Panc1 (cell line): ENCODE measurements at regions not wholly inside any gene's neighbourhood (a gene's known extent, or its start where the extent isn't known, plus 50 kb on each side); places are given as distances from the start of the nearest gene placed in this dataset.

Experiments used
- ATAC-seq: fragments of 200-7000 bp; cut with Tn5 transposase; 2 replicates; pipeline ENCODE4 v1.9.1; 2020; ENCODE audit warnings: mild to moderate bottlenecking, moderate library complexity
- BruUV-seq: library from RNA; stranded (reverse); fragments of 400-500 nt; replicated peaks from 2 replicates; lab custom pipeline; 2021; lab: Mats Ljungman, UMichigan
- CTCF ChIA-PET: fragments of 300-600 bp; sonication (Branson Sonifier 250); formaldehyde crosslinking; loops from one replicate; lab custom pipeline; 2022; ENCODE audit warnings: antibody characterized with exemption; lab: Charles Lee
- POLR2A ChIA-PET: fragments of 300-600 bp; sonication (Branson Sonifier 250); formaldehyde crosslinking; loops from one replicate; lab custom pipeline; 2022; ENCODE audit warnings: antibody characterized with exemption; lab: Charles Lee
- DNase-seq: peaks from one replicate; pipeline ENCODE4 v3.0.0-alpha.2; 2010; ENCODE audit warnings: low read depth, low spot score
- H3K27ac ChIP-seq: 2 replicates; pipeline ENCODE4 v1.5.1; 2011; ENCODE audit warnings: mild to moderate bottlenecking, low read length, inconsistent platforms
- H3K27me3 ChIP-seq: fragments of 200-500 bp; sonication (Bioruptor generic); 2 replicates; pipeline ENCODE4 v1.6.0; 2014; ENCODE audit warnings: low read length, inconsistent platforms; ENCODE audit not compliant: control insufficient read depth, insufficient read depth
- H3K36me3 ChIP-seq: fragments of 200-500 bp; sonication (Bioruptor generic); 2 replicates; pipeline ENCODE4 v1.5.1; 2014; ENCODE audit warnings: inconsistent platforms, mild to moderate bottlenecking, low read length, moderate library complexity; ENCODE audit not compliant: control insufficient read depth, insufficient read depth
- H3K4me1 ChIP-seq: 2 replicates; pipeline ENCODE4 v1.5.1; 2011; ENCODE audit warnings: inconsistent platforms, mild to moderate bottlenecking, low read length, moderate library complexity; ENCODE audit not compliant: control insufficient read depth, insufficient read depth
- H3K4me3 ChIP-seq, 2 experiments: 2 replicates each; pipeline ENCODE4 v1.5.1; 2011 to 2012; ENCODE audit warnings: low read depth in 2 of 2, low read length in 2 of 2, mild to moderate bottlenecking in 2 of 2, inconsistent platforms in 1 of 2, moderate library complexity in 1 of 2
- H3K9me3 ChIP-seq: fragments of 200-500 bp; sonication (Bioruptor generic); 2 replicates; pipeline ENCODE4 v1.5.1; 2014; ENCODE audit warnings: low read depth, mild to moderate bottlenecking, inconsistent platforms, low read length, moderate library complexity; ENCODE audit not compliant: control insufficient read depth, insufficient read depth
- CTCF ChIP-seq: fragments of 450-650 bp; IDR thresholded peaks from 2 replicates; pipeline ENCODE4 v1.5.1; 2017; ENCODE audit warnings: mild to moderate bottlenecking
- POLR2AphosphoS5 ChIP-seq: IDR thresholded peaks from 2 replicates; pipeline ENCODE4 v1.6.1; 2012; ENCODE audit warnings: mild to moderate bottlenecking, low read depth, low read length, moderate library complexity
- REST ChIP-seq, 2 experiments: IDR thresholded peaks; 2 replicates each; pipeline ENCODE4 v1.6.1; 2011 to 2012; ENCODE audit warnings: low read depth in 2 of 2, control low read depth in 1 of 2, low read length in 1 of 2, mild to moderate bottlenecking in 1 of 2, moderate library complexity in 1 of 2; ENCODE audit not compliant: insufficient read depth in 1 of 2
- SIN3A ChIP-seq: IDR thresholded peaks from 2 replicates; pipeline ENCODE4 v1.6.1; 2012; ENCODE audit warnings: low read depth, mild to moderate bottlenecking, low read length, moderate library complexity, borderline replicate concordance; ENCODE audit not compliant: insufficient read depth
- TCF7L2 ChIP-seq: IDR thresholded peaks from 2 replicates; pipeline ENCODE4 v1.6.1; 2011; ENCODE audit warnings: mild to moderate bottlenecking, low read depth, low read length, inconsistent platforms
- in situ Hi-C: cut with HindIII; loops from 2 replicates; pipeline ENCODE4 v1.10.0; 2016; ENCODE audit warnings: low sequenced_read_pairs, low pct_unique_long_range_greater_than_20kb
- intact Hi-C: fragments of 100-400 bp; cut with micrococcal nuclease; formaldehyde crosslinking; loops from one replicate; pipeline ENCODE4 v1.10.0; 2022; ENCODE audit not compliant: unreplicated experiment

- Histone ChIP-seq H3K4me1 (no peaks in the 10 kb centered on the region), H3K27ac (no peak overlapping the region), H3K27me3 (no peaks in the 10 kb centered on the region), H3K4me3 (no peak overlapping the region), H3K9me3 (no peaks in the 10 kb centered on the region), H3K36me3 (no peaks in the 10 kb centered on the region)
- BruUV-seq: no TSS peak
- DNase-seq: no peak
- TF ChIP-seq REST (IDR thresholded peaks at IDR 0.05; ENCODE audit: insufficient read depth in 1 of 2, low read depth in 2 of 2, low read length in 1 of 2): no peak
- TF ChIP-seq CTCF: no peak
- no peak for TF ChIP-seq SIN3A
- TF ChIP-seq TCF7L2: no peak
- in situ Hi-C loops (no loop called here), intact Hi-C loops (no loop called here)
- ATAC-seq: no peak
- ChIA-PET CTCF (no interaction called here), POLR2A (no interaction called here)
These were observed 170.8 kb downstream of the TMX1 start for GRCh38 chr14:51410897-51411296.

GRCh38 chr14:51419685-51420084 is 179.6 kb downstream of the TMX1 start:
- Histone ChIP-seq H3K4me3 (no peak overlapping the region), H3K9me3 (no peaks in the 10 kb centered on the region), H3K27me3 (no peaks in the 10 kb centered on the region), H3K27ac (no peak overlapping the region), H3K36me3 (no peaks in the 10 kb centered on the region), H3K4me1 (no peaks in the 10 kb centered on the region)
- ChIA-PET POLR2A (no interaction called here), CTCF (no interaction called here)
- BruUV-seq: no TSS peak
- intact Hi-C loops: no loop called here
- ATAC-seq (no peak), DNase-seq (no peak)
- in situ Hi-C loops: no loop called here
- no peak for TF ChIP-seq CTCF
- TF ChIP-seq SIN3A: no peak
- TF ChIP-seq TCF7L2: no peak
- no peak for TF ChIP-seq POLR2AphosphoS5
- no peak for TF ChIP-seq REST (IDR thresholded peaks at IDR 0.05; ENCODE audit: insufficient read depth in 1 of 2, low read depth in 2 of 2, low read length in 1 of 2)
